DOHH2 (cell line): ENCODE measurements at regions not wholly inside any gene's neighbourhood (a gene's known extent, or its start where the extent isn't known, plus 50 kb on each side); places are given as distances from the start of the nearest gene placed in this dataset.

Source experiments
- CTCF ChIP-seq: fragments of 200-600 bp; sonication (generic); IDR thresholded peaks from one replicate; pipeline ENCODE4 v1.5.1; 2014; ENCODE audit warnings: antibody characterized with exemption, mild to moderate bottlenecking, low read depth, low read length; ENCODE audit not compliant: poor library complexity, severe bottlenecking
- EZH2phosphoT487 ChIP-seq: fragments of 200-600 bp; sonication (generic); IDR thresholded peaks from 2 replicates; pipeline ENCODE4 v1.6.1; 2017; ENCODE audit warnings: borderline replicate concordance, mild to moderate bottlenecking, antibody characterized with exemption, low read length, moderate library complexity, mixed read lengths

GRCh38 chr12:115799610-115800009 is 477.9 kb downstream of the MED13L start:
- no peak for TF ChIP-seq CTCF
- TF ChIP-seq EZH2phosphoT487 = no peak
